ENCODE measurements at regions not wholly inside any gene's neighbourhood (a gene's known extent, or its start where the extent isn't known, plus 50 kb on each side); places are given as distances from the start of the nearest gene placed in this dataset.

GRCh38 chr13:103703246-103703645, 637.0 kb upstream of the SLC10A2 start:
- no peak overlapping the region for H3K27ac ChIP-seq (ENCODE audit: insufficient read depth, low read length, poor library complexity, severe bottlenecking)
- ATAC-seq (ENCODE audit: low read depth in 2 of 2) (no peak), DNase-seq (no peak)
- Mint-ChIP-seq H3K4me1 (peaks cover 0 to 3% (median 0%) of the 10 kb centered on the region in 4 donors), H3K9me3 (peaks cover 2 to 14% (median 9%) of the 10 kb centered on the region in 7 donors), H3K4me3 (no peak overlapping the region), H3K36me3 (no peaks in the 10 kb centered on the region), H3K27me3 (no peaks in the 10 kb centered on the region), H3K27ac (no peak overlapping the region)
- peaks cover 0 to 1% of the 10 kb centered on the region in 2 experiments for H3K9me3 ChIP-seq (ENCODE audit: control insufficient read depth in 2 of 2, low read length in 2 of 2)
- H3K36me3 ChIP-seq (ENCODE audit: control insufficient read depth, insufficient read depth, low read length), result no peaks in the 10 kb centered on the region
- no peaks in the 10 kb centered on the region for H3K4me1 ChIP-seq (ENCODE audit: control insufficient read depth, insufficient read depth, low read length, poor library complexity, severe bottlenecking)
- H3K4me3 ChIP-seq (ENCODE audit: low read depth, low read length), result no peak overlapping the region
- H3K27me3 ChIP-seq (ENCODE audit: control insufficient read depth, insufficient read depth, low read length), result no peaks in the 10 kb centered on the region

DNA sequence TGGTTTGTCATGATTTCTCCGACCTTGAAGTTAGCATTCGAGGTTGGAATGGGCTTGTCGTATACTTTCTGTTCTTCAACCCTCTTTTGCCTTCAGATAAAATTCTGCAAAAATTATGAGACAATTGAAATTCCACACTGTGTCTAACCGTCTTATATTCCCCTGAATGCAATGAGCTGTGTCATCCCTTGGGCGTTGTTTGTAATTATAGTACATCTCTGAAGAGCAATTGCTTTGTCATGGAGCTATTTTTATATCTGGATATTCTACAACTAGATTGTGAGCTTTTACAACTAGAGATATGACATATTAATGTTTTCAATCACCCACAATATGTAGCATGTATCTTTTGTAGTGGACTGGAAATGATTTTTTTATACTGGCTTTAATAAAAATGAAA, 631.8 kb upstream of the SLC10A2 start:
- H3K9me3 ChIP-seq (ENCODE audit: control insufficient read depth in 2 of 2, low read length in 2 of 2), result no peaks in the 10 kb centered on the region
- H3K27ac Mint-ChIP-seq, result no peak overlapping the region
- no peak overlapping the region for H3K4me3 Mint-ChIP-seq
- ATAC-seq (ENCODE audit: low read depth in 2 of 2) (no peak), DNase-seq (no peak)
- H3K36me3 ChIP-seq (ENCODE audit: control insufficient read depth, insufficient read depth, low read length), result no peaks in the 10 kb centered on the region
- no peaks in the 10 kb centered on the region for H3K36me3 Mint-ChIP-seq
- H3K27me3 Mint-ChIP-seq, result no peaks in the 10 kb centered on the region
- H3K4me1 Mint-ChIP-seq, result peaks cover 0 to 4% (median 0%) of the 10 kb centered on the region in 4 donors
- H3K27ac ChIP-seq (ENCODE audit: insufficient read depth, low read length, poor library complexity, severe bottlenecking), result no peak overlapping the region
- H3K27me3 ChIP-seq (ENCODE audit: control insufficient read depth, insufficient read depth, low read length), result no peaks in the 10 kb centered on the region
- no peaks in the 10 kb centered on the region for H3K4me1 ChIP-seq (ENCODE audit: control insufficient read depth, insufficient read depth, low read length, poor library complexity, severe bottlenecking)
- H3K9me3 Mint-ChIP-seq, result peaks cover 2 to 14% (median 7%) of the 10 kb centered on the region in 7 donors
- H3K4me3 ChIP-seq (ENCODE audit: low read depth, low read length), result no peak overlapping the region

DNA sequence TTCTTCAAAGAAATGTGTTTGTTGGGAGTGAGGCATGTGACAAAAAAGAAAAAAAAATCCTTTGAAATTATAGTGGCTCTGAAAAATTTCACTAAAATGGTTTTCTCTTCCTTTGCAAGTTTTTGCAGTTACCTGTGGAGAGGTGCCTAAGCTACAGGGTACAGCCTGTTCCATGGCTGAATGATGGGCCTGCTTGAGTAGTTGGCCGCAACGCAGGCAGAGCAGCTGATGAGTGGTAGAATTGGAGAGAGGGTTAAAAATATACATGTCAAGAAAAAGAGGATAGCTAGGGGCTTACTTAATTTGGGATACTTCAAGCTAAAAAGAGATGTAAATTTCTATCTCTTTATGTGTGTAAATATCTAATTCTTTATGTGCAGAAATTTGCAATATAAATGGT, 629.1 kb upstream of the SLC10A2 start:
- Mint-ChIP-seq H3K9me3 (peaks cover 0 to 11% (median 4%) of the 10 kb centered on the region in 7 donors), H3K4me1 (peaks cover 0 to 4% (median 0%) of the 10 kb centered on the region in 4 donors), H3K27ac (peak overlapping the region in 1 of 3 donors; percentile 83), H3K4me3 (no peak overlapping the region), H3K36me3 (no peaks in the 10 kb centered on the region), H3K27me3 (no peaks in the 10 kb centered on the region)
- H3K27me3 ChIP-seq (ENCODE audit: control insufficient read depth, insufficient read depth, low read length), result no peaks in the 10 kb centered on the region
- H3K27ac ChIP-seq (ENCODE audit: insufficient read depth, low read length, poor library complexity, severe bottlenecking), result no peak overlapping the region
- H3K4me3 ChIP-seq (ENCODE audit: low read depth, low read length), result no peak overlapping the region
- no peaks in the 10 kb centered on the region for H3K4me1 ChIP-seq (ENCODE audit: control insufficient read depth, insufficient read depth, low read length, poor library complexity, severe bottlenecking)
- DNase-seq (no peak), ATAC-seq (ENCODE audit: low read depth in 2 of 2) (no peak)
- no peaks in the 10 kb centered on the region for H3K36me3 ChIP-seq (ENCODE audit: control insufficient read depth, insufficient read depth, low read length)
- no peaks in the 10 kb centered on the region for H3K9me3 ChIP-seq (ENCODE audit: control insufficient read depth in 2 of 2, low read length in 2 of 2)

DNA sequence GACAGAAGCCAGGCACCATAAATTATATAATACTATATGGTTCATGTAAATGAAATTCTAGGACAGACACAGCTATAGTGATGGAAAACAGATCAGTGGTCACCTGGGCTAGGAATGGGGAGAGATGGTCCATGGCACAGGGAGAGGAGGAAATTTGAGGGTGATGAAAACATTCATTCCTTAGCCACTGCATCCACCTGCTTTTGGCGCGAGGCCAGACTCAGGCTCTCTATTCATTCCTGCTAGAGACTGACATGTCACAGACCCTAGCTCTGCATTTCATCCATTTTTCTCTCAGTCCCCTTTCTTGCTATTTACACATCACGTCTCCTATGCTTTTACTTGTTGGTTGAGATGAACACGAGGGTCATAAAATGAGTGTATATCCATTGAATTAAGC, 628.3 kb upstream of the SLC10A2 start:
- Mint-ChIP-seq H3K27me3 (no peaks in the 10 kb centered on the region), H3K36me3 (no peaks in the 10 kb centered on the region), H3K9me3 (peaks cover 0 to 10% (median 4%) of the 10 kb centered on the region in 7 donors), H3K4me3 (no peak overlapping the region), H3K27ac (no peak overlapping the region), H3K4me1 (peaks cover 0 to 4% (median 0%) of the 10 kb centered on the region in 4 donors)
- DNase-seq (no peak), ATAC-seq (ENCODE audit: low read depth in 2 of 2) (no peak)
- Histone ChIP-seq H3K4me1 (ENCODE audit: control insufficient read depth, insufficient read depth, low read length, poor library complexity, severe bottlenecking) (no peaks in the 10 kb centered on the region), H3K27me3 (ENCODE audit: control insufficient read depth, insufficient read depth, low read length) (no peaks in the 10 kb centered on the region), H3K9me3 (ENCODE audit: control insufficient read depth in 2 of 2, low read length in 2 of 2) (no peaks in the 10 kb centered on the region), H3K4me3 (ENCODE audit: low read depth, low read length) (no peak overlapping the region), H3K27ac (ENCODE audit: insufficient read depth, low read length, poor library complexity, severe bottlenecking) (no peak overlapping the region), H3K36me3 (ENCODE audit: control insufficient read depth, insufficient read depth, low read length) (no peaks in the 10 kb centered on the region)

GRCh38 chr13:103694033-103694432, 627.8 kb upstream of the SLC10A2 start:
- peaks cover 0 to 4% (median 0%) of the 10 kb centered on the region in 4 donors for H3K4me1 Mint-ChIP-seq
- no peaks in the 10 kb centered on the region for H3K4me1 ChIP-seq (ENCODE audit: control insufficient read depth, insufficient read depth, low read length, poor library complexity, severe bottlenecking)

GRCh38 chr13:103692442-103692841, 626.2 kb upstream of the SLC10A2 start:
- no peak for ATAC-seq (ENCODE audit: low read depth in 2 of 2)

More at GRCh38 chr13:103694033-103694432, 627.8 kb upstream of the SLC10A2 start:
- Mint-ChIP-seq H3K9me3 (peaks cover 0 to 10% (median 4%) of the 10 kb centered on the region in 7 donors), H3K4me3 (no peak overlapping the region), H3K27me3 (no peaks in the 10 kb centered on the region), H3K27ac (no peak overlapping the region), H3K36me3 (no peaks in the 10 kb centered on the region)
- Histone ChIP-seq H3K27me3 (ENCODE audit: control insufficient read depth, insufficient read depth, low read length) (no peaks in the 10 kb centered on the region), H3K9me3 (ENCODE audit: control insufficient read depth in 2 of 2, low read length in 2 of 2) (no peaks in the 10 kb centered on the region), H3K4me3 (ENCODE audit: low read depth, low read length) (no peak overlapping the region), H3K27ac (ENCODE audit: insufficient read depth, low read length, poor library complexity, severe bottlenecking) (no peak overlapping the region), H3K36me3 (ENCODE audit: control insufficient read depth, insufficient read depth, low read length) (no peaks in the 10 kb centered on the region)
- ATAC-seq (ENCODE audit: low read depth in 2 of 2), result no peak
- no peak for DNase-seq

GRCh38 chr13:103676329-103676728, 610.1 kb upstream of the SLC10A2 start:
- no peak for ATAC-seq (ENCODE audit: low read depth in 2 of 2)
- no peak overlapping the region for H3K27ac Mint-ChIP-seq
- no peak overlapping the region for H3K4me3 Mint-ChIP-seq

More at GRCh38 chr13:103692442-103692841, 626.2 kb upstream of the SLC10A2 start:
- H3K9me3 ChIP-seq (ENCODE audit: control insufficient read depth in 2 of 2, low read length in 2 of 2), result no peaks in the 10 kb centered on the region
- H3K4me1 ChIP-seq (ENCODE audit: control insufficient read depth, insufficient read depth, low read length, poor library complexity, severe bottlenecking), result no peaks in the 10 kb centered on the region
- Mint-ChIP-seq H3K27me3 (no peaks in the 10 kb centered on the region), H3K9me3 (peaks cover 0 to 16% (median 3%) of the 10 kb centered on the region in 7 donors), H3K36me3 (no peaks in the 10 kb centered on the region), H3K4me1 (no peaks in the 10 kb centered on the region), H3K27ac (no peak overlapping the region), H3K4me3 (no peak overlapping the region)
- H3K27ac ChIP-seq (ENCODE audit: insufficient read depth, low read length, poor library complexity, severe bottlenecking), result no peak overlapping the region
- no peak overlapping the region for H3K4me3 ChIP-seq (ENCODE audit: low read depth, low read length)
- DNase-seq, result no peak
- H3K27me3 ChIP-seq (ENCODE audit: control insufficient read depth, insufficient read depth, low read length), result no peaks in the 10 kb centered on the region
- H3K36me3 ChIP-seq (ENCODE audit: control insufficient read depth, insufficient read depth, low read length), result no peaks in the 10 kb centered on the region

GRCh38 chr13:103671547-103671946, 605.3 kb upstream of the SLC10A2 start:
- H3K4me1 ChIP-seq (ENCODE audit: control insufficient read depth, insufficient read depth, low read length, poor library complexity, severe bottlenecking), result no peaks in the 10 kb centered on the region
- no peaks in the 10 kb centered on the region for H3K36me3 ChIP-seq (ENCODE audit: control insufficient read depth, insufficient read depth, low read length)
- H3K27me3 ChIP-seq (ENCODE audit: control insufficient read depth, insufficient read depth, low read length), result no peaks in the 10 kb centered on the region
- H3K4me1 Mint-ChIP-seq, result no peaks in the 10 kb centered on the region
- no peak overlapping the region for H3K27ac Mint-ChIP-seq
- DNase-seq (no peak), ATAC-seq (ENCODE audit: low read depth in 2 of 2) (no peak)
- H3K9me3 ChIP-seq (ENCODE audit: control insufficient read depth in 2 of 2, low read length in 2 of 2), result no peaks in the 10 kb centered on the region
- no peaks in the 10 kb centered on the region for H3K27me3 Mint-ChIP-seq
- H3K4me3 Mint-ChIP-seq, result no peak overlapping the region
- H3K27ac ChIP-seq (ENCODE audit: insufficient read depth, low read length, poor library complexity, severe bottlenecking), result no peak overlapping the region
- H3K4me3 ChIP-seq (ENCODE audit: low read depth, low read length), result no peak overlapping the region
- H3K36me3 Mint-ChIP-seq, result no peaks in the 10 kb centered on the region
- peaks cover 5 to 12% (median 7%) of the 10 kb centered on the region in 7 donors for H3K9me3 Mint-ChIP-seq

More at GRCh38 chr13:103676329-103676728, 610.1 kb upstream of the SLC10A2 start:
- no peaks in the 10 kb centered on the region for H3K36me3 ChIP-seq (ENCODE audit: control insufficient read depth, insufficient read depth, low read length)
- Mint-ChIP-seq H3K36me3 (no peaks in the 10 kb centered on the region), H3K9me3 (peaks cover 2 to 9% (median 5%) of the 10 kb centered on the region in 7 donors), H3K27me3 (no peaks in the 10 kb centered on the region), H3K4me1 (no peaks in the 10 kb centered on the region)
- no peaks in the 10 kb centered on the region for H3K4me1 ChIP-seq (ENCODE audit: control insufficient read depth, insufficient read depth, low read length, poor library complexity, severe bottlenecking)
- no peaks in the 10 kb centered on the region for H3K27me3 ChIP-seq (ENCODE audit: control insufficient read depth, insufficient read depth, low read length)
- no peak overlapping the region for H3K4me3 ChIP-seq (ENCODE audit: low read depth, low read length)
- DNase-seq, result no peak
- no peaks in the 10 kb centered on the region for H3K9me3 ChIP-seq (ENCODE audit: control insufficient read depth in 2 of 2, low read length in 2 of 2)
- H3K27ac ChIP-seq (ENCODE audit: insufficient read depth, low read length, poor library complexity, severe bottlenecking), result no peak overlapping the region

Measured in CD4-positive, CD25-positive, alpha-beta regulatory T cell (primary cell).